ENCODE measurements at regions not wholly inside any gene's neighbourhood (a gene's known extent, or its start where the extent isn't known, plus 50 kb on each side); places are given as distances from the start of the nearest gene placed in this dataset.

GRCh38 chr12:46538976-46539375 lies 166.4 kb upstream of the SLC38A2 start:
- DNase-seq = no peak

- DNase-seq = no peak
These were observed 164.9 kb upstream of the SLC38A2 start for GRCh38 chr12:46537387-46537955.

GRCh38 chr12:46536316-46536715 lies 163.7 kb upstream of the SLC38A2 start:
- DNase-seq = peak; percentile 45

- DNase-seq = no peak
These were observed 163.3 kb upstream of the SLC38A2 start for GRCh38 chr12:46535907-46536306.

- DNase-seq = no peak
These were observed 162.8 kb upstream of the SLC38A2 start for GRCh38 chr12:46535376-46535775.

GRCh38 chr12:46534327-46534840 lies 161.8 kb upstream of the SLC38A2 start:
- no peak for DNase-seq

GRCh38 chr12:46533723-46534122 lies 161.2 kb upstream of the SLC38A2 start:
- no peak for DNase-seq

- DNase-seq = no peak
These were observed 159.2 kb upstream of the SLC38A2 start for GRCh38 chr12:46531804-46532203.

- DNase-seq = no peak
These were observed 158.6 kb upstream of the SLC38A2 start for GRCh38 chr12:46531059-46531785.

- DNase-seq = no peak
These were observed 157.9 kb upstream of the SLC38A2 start for GRCh38 chr12:46530373-46531056.

GRCh38 chr12:46526233-46526632 lies 153.7 kb upstream of the SLC38A2 start:
- DNase-seq = no peak

- peak; percentile 86 for DNase-seq
These were observed 152.2 kb upstream of the SLC38A2 start for GRCh38 chr12:46524778-46525177.

GRCh38 chr12:46523863-46524770 lies 151.5 kb upstream of the SLC38A2 start:
- peak; percentile 97 for DNase-seq

- peak; percentile 16 for DNase-seq
These were observed 150.9 kb upstream of the SLC38A2 start for GRCh38 chr12:46523446-46523845.

GRCh38 chr12:46522071-46522470 lies 149.5 kb upstream of the SLC38A2 start:
- peak; percentile 31 for DNase-seq

- no peak for DNase-seq
These were observed 148.6 kb upstream of the SLC38A2 start for GRCh38 chr12:46521145-46521544.

- no peak for DNase-seq
These were observed 146.8 kb upstream of the SLC38A2 start for GRCh38 chr12:46519407-46519806.

- no peak for DNase-seq
These were observed 146.2 kb upstream of the SLC38A2 start for GRCh38 chr12:46518729-46519128.

- DNase-seq = no peak
These were observed 145.6 kb upstream of the SLC38A2 start for GRCh38 chr12:46518169-46518568.

GRCh38 chr12:46517579-46517962 lies 145.0 kb upstream of the SLC38A2 start:
- DNase-seq = no peak

- no peak for DNase-seq
These were observed 144.5 kb upstream of the SLC38A2 start for GRCh38 chr12:46516933-46517578.

GRCh38 chr12:46516238-46516932 lies 143.8 kb upstream of the SLC38A2 start:
- DNase-seq = no peak
